ENCODE measurements at regions not wholly inside any gene's neighbourhood (a gene's known extent, or its start where the extent isn't known, plus 50 kb on each side); places are given as distances from the start of the nearest gene placed in this dataset.

GRCh38 chr10:10878963-10879362 is 138.7 kb upstream of the CELF2 start:
- no peak for FAIRE-seq
- Histone ChIP-seq H3K4me1 (ENCODE audit: control insufficient read depth in 3 of 3, insufficient read depth in 2 of 3, low read depth in 1 of 3, low read length in 2 of 3) (no peaks in the 10 kb centered on the region), H3K36me3 (ENCODE audit: control insufficient read depth in 3 of 3, insufficient read depth in 2 of 3, low read depth in 1 of 3, low read length in 3 of 3) (no peaks in the 10 kb centered on the region), H3K27ac (ENCODE audit: low read depth in 1 of 3, low read length in 2 of 3) (no peak overlapping the region), H3K27me3 (ENCODE audit: control insufficient read depth in 3 of 3, insufficient read depth in 3 of 3, low read length in 3 of 3) (no peaks in the 10 kb centered on the region), H3K4me3 (ENCODE audit: low read depth in 1 of 3, low read length in 3 of 3) (no peak overlapping the region), H3K9me3 (ENCODE audit: control insufficient read depth in 2 of 2, insufficient read depth in 1 of 2, low read depth in 1 of 2, low read length in 1 of 2) (peaks cover 0 to 3% of the 10 kb centered on the region in 2 donors)
- DNase-seq = no peak
- WGBS, 3 donors = 74 to 76% (median 74%) methylated on average over 6 of the region's 6 CpGs

- DNase-seq (no peak), FAIRE-seq (no peak)
- WGBS, 3 donors = 83 to 88% (median 85%) methylated on average over 6 of the region's 6 CpGs
- no peaks in the 10 kb centered on the region for H3K27me3 ChIP-seq (ENCODE audit: control insufficient read depth in 3 of 3, insufficient read depth in 3 of 3, low read length in 3 of 3)
- no peak overlapping the region for H3K27ac ChIP-seq (ENCODE audit: low read depth in 1 of 3, low read length in 2 of 3)
- H3K9me3 ChIP-seq (ENCODE audit: control insufficient read depth in 2 of 2, insufficient read depth in 1 of 2, low read depth in 1 of 2, low read length in 1 of 2) = peaks cover 0 to 6% of the 10 kb centered on the region in 2 donors
- H3K4me1 ChIP-seq (ENCODE audit: control insufficient read depth in 3 of 3, insufficient read depth in 2 of 3, low read depth in 1 of 3, low read length in 2 of 3) = no peaks in the 10 kb centered on the region
- no peak overlapping the region for H3K4me3 ChIP-seq (ENCODE audit: low read depth in 1 of 3, low read length in 3 of 3)
- H3K36me3 ChIP-seq (ENCODE audit: control insufficient read depth in 3 of 3, insufficient read depth in 2 of 3, low read depth in 1 of 3, low read length in 3 of 3) = no peaks in the 10 kb centered on the region
Measured at GRCh38 chr10:10881117-10881813, 136.4 kb upstream of the CELF2 start.

- DNase-seq (no peak), FAIRE-seq (no peak)
- Histone ChIP-seq H3K4me1 (ENCODE audit: control insufficient read depth in 3 of 3, insufficient read depth in 2 of 3, low read depth in 1 of 3, low read length in 2 of 3) (no peaks in the 10 kb centered on the region), H3K9me3 (ENCODE audit: control insufficient read depth in 2 of 2, insufficient read depth in 1 of 2, low read depth in 1 of 2, low read length in 1 of 2) (peaks cover 0 to 6% of the 10 kb centered on the region in 2 donors), H3K36me3 (ENCODE audit: control insufficient read depth in 3 of 3, insufficient read depth in 2 of 3, low read depth in 1 of 3, low read length in 3 of 3) (no peaks in the 10 kb centered on the region), H3K27me3 (ENCODE audit: control insufficient read depth in 3 of 3, insufficient read depth in 3 of 3, low read length in 3 of 3) (no peaks in the 10 kb centered on the region), H3K4me3 (ENCODE audit: low read depth in 1 of 3, low read length in 3 of 3) (no peak overlapping the region), H3K27ac (ENCODE audit: low read depth in 1 of 3, low read length in 2 of 3) (no peak overlapping the region)
- 86 to 100% (median 88%) methylated on average over 1 of the region's 1 CpG for WGBS, 3 donors
Measured at GRCh38 chr10:10883737-10884136, 133.9 kb upstream of the CELF2 start.

GRCh38 chr10:10886861-10887531 is 130.7 kb upstream of the CELF2 start:
- Histone ChIP-seq H3K27ac (ENCODE audit: low read depth in 1 of 3, low read length in 2 of 3) (no peak overlapping the region), H3K4me1 (ENCODE audit: control insufficient read depth in 3 of 3, insufficient read depth in 2 of 3, low read depth in 1 of 3, low read length in 2 of 3) (no peaks in the 10 kb centered on the region), H3K36me3 (ENCODE audit: control insufficient read depth in 3 of 3, insufficient read depth in 2 of 3, low read depth in 1 of 3, low read length in 3 of 3) (no peaks in the 10 kb centered on the region), H3K4me3 (ENCODE audit: low read depth in 1 of 3, low read length in 3 of 3) (no peak overlapping the region), H3K27me3 (ENCODE audit: control insufficient read depth in 3 of 3, insufficient read depth in 3 of 3, low read length in 3 of 3) (no peaks in the 10 kb centered on the region), H3K9me3 (ENCODE audit: control insufficient read depth in 2 of 2, insufficient read depth in 1 of 2, low read depth in 1 of 2, low read length in 1 of 2) (peaks cover 0 to 6% of the 10 kb centered on the region in 2 donors)
- FAIRE-seq = no peak
- DNase-seq = peak; percentile 1 to 20
- 39 to 60% (median 50%) methylated on average over 9 of the region's 9 CpGs for WGBS, 3 donors

- H3K9me3 ChIP-seq (ENCODE audit: control insufficient read depth in 2 of 2, insufficient read depth in 1 of 2, low read depth in 1 of 2, low read length in 1 of 2) = no peaks in the 10 kb centered on the region
- no peaks in the 10 kb centered on the region for H3K4me1 ChIP-seq (ENCODE audit: control insufficient read depth in 3 of 3, insufficient read depth in 2 of 3, low read depth in 1 of 3, low read length in 2 of 3)
- no peak overlapping the region for H3K4me3 ChIP-seq (ENCODE audit: low read depth in 1 of 3, low read length in 3 of 3)
- 38 to 55% (median 52%) methylated on average over 10 of the region's 10 CpGs for WGBS, 3 donors
- DNase-seq (peak; percentile 16 to 46), FAIRE-seq (no peak)
- no peak overlapping the region for H3K27ac ChIP-seq (ENCODE audit: low read depth in 1 of 3, low read length in 2 of 3)
- no peaks in the 10 kb centered on the region for H3K36me3 ChIP-seq (ENCODE audit: control insufficient read depth in 3 of 3, insufficient read depth in 2 of 3, low read depth in 1 of 3, low read length in 3 of 3)
- no peaks in the 10 kb centered on the region for H3K27me3 ChIP-seq (ENCODE audit: control insufficient read depth in 3 of 3, insufficient read depth in 3 of 3, low read length in 3 of 3)
Measured at GRCh38 chr10:10891124-10892082, 126.3 kb upstream of the CELF2 start.

GRCh38 chr10:10892290-10892875 is 125.3 kb upstream of the CELF2 start:
- WGBS, 3 donors = 59 to 72% (median 71%) methylated on average over 3 of the region's 3 CpGs
- DNase-seq (no peak), FAIRE-seq (no peak)
- no peaks in the 10 kb centered on the region for H3K36me3 ChIP-seq (ENCODE audit: control insufficient read depth in 3 of 3, insufficient read depth in 2 of 3, low read depth in 1 of 3, low read length in 3 of 3)
- no peaks in the 10 kb centered on the region for H3K27me3 ChIP-seq (ENCODE audit: control insufficient read depth in 3 of 3, insufficient read depth in 3 of 3, low read length in 3 of 3)
- H3K4me3 ChIP-seq (ENCODE audit: low read depth in 1 of 3, low read length in 3 of 3) = no peak overlapping the region
- H3K4me1 ChIP-seq (ENCODE audit: control insufficient read depth in 3 of 3, insufficient read depth in 2 of 3, low read depth in 1 of 3, low read length in 2 of 3) = no peaks in the 10 kb centered on the region
- H3K27ac ChIP-seq (ENCODE audit: low read depth in 1 of 3, low read length in 2 of 3) = no peak overlapping the region
- H3K9me3 ChIP-seq (ENCODE audit: control insufficient read depth in 2 of 2, insufficient read depth in 1 of 2, low read depth in 1 of 2, low read length in 1 of 2) = no peaks in the 10 kb centered on the region

- Histone ChIP-seq H3K36me3 (ENCODE audit: control insufficient read depth in 3 of 3, insufficient read depth in 2 of 3, low read depth in 1 of 3, low read length in 3 of 3) (no peaks in the 10 kb centered on the region), H3K9me3 (ENCODE audit: control insufficient read depth in 2 of 2, insufficient read depth in 1 of 2, low read depth in 1 of 2, low read length in 1 of 2) (no peaks in the 10 kb centered on the region), H3K27ac (ENCODE audit: low read depth in 1 of 3, low read length in 2 of 3) (no peak overlapping the region), H3K4me1 (ENCODE audit: control insufficient read depth in 3 of 3, insufficient read depth in 2 of 3, low read depth in 1 of 3, low read length in 2 of 3) (no peaks in the 10 kb centered on the region), H3K4me3 (ENCODE audit: low read depth in 1 of 3, low read length in 3 of 3) (no peak overlapping the region), H3K27me3 (ENCODE audit: control insufficient read depth in 3 of 3, insufficient read depth in 3 of 3, low read length in 3 of 3) (no peaks in the 10 kb centered on the region)
- DNase-seq (no peak), FAIRE-seq (no peak)
- 91 to 94% (median 91%) methylated on average over 3 of the region's 3 CpGs for WGBS, 3 donors
Measured at GRCh38 chr10:10897400-10897799, 120.3 kb upstream of the CELF2 start.

- peaks cover 0 to 3% of the 10 kb centered on the region in 2 donors for H3K9me3 ChIP-seq (ENCODE audit: control insufficient read depth in 2 of 2, insufficient read depth in 1 of 2, low read depth in 1 of 2, low read length in 1 of 2)
- WGBS, 3 donors = 75 to 84% (median 75%) methylated on average over 3 of the region's 3 CpGs
- H3K27me3 ChIP-seq (ENCODE audit: control insufficient read depth in 3 of 3, insufficient read depth in 3 of 3, low read length in 3 of 3) = peaks cover 0 to 3% (median 0%) of the 10 kb centered on the region in 3 donors
- no peaks in the 10 kb centered on the region for H3K36me3 ChIP-seq (ENCODE audit: control insufficient read depth in 3 of 3, insufficient read depth in 2 of 3, low read depth in 1 of 3, low read length in 3 of 3)
- H3K4me1 ChIP-seq (ENCODE audit: control insufficient read depth in 3 of 3, insufficient read depth in 2 of 3, low read depth in 1 of 3, low read length in 2 of 3) = no peaks in the 10 kb centered on the region
- no peak overlapping the region for H3K27ac ChIP-seq (ENCODE audit: low read depth in 1 of 3, low read length in 2 of 3)
- no peak overlapping the region for H3K4me3 ChIP-seq (ENCODE audit: low read depth in 1 of 3, low read length in 3 of 3)
- no peak for DNase-seq
- no peak for FAIRE-seq
Measured at GRCh38 chr10:10901906-10902305, 115.8 kb upstream of the CELF2 start.

All from small intestine (tissue), 7 donors.